Thoracic aorta (tissue), 2 donors: ENCODE measurements at regions not wholly inside any gene's neighbourhood (a gene's known extent, or its start where the extent isn't known, plus 50 kb on each side); places are given as distances from the start of the nearest gene placed in this dataset.
"Not testable (repeated sequence)": the region's sequence is repeated elsewhere in the genome, so short reads cannot be mapped to it uniquely, and the experiment has no call there.

Source experiments
- ATAC-seq: fragments of 150-250 bp; one replicate; pipeline ENCODE4 v1.8.0; 2017; ENCODE audit warnings: low read depth; ENCODE audit not compliant: insufficient number of reproducible peaks, low FRiP score
- DNase-seq: peaks from one replicate; pipeline ENCODE4 v3.0.0-alpha.2; 2020; ENCODE audit warnings: low spot score
- H3K27ac ChIP-seq, 2 donors: fragments of 200-600 bp; sonication (generic); 1 replicate in 1 of 2; 2 replicates in 1 of 2; pipeline ENCODE4 v1.5.1; 2016; ENCODE audit warnings: mild to moderate bottlenecking in 2 of 2, moderate library complexity in 2 of 2
- H3K27me3 ChIP-seq: fragments of 200-600 bp; sonication (generic); replicated peaks from 2 replicates; pipeline ENCODE4 v1.6.0; 2016; ENCODE audit warnings: mild to moderate bottlenecking; ENCODE audit not compliant: insufficient read depth
- H3K36me3 ChIP-seq: fragments of 200-600 bp; sonication (generic); one replicate; pipeline ENCODE4 v1.5.1; 2016
- H3K4me1 ChIP-seq, 2 donors: fragments of 200-600 bp; sonication (generic); 1 replicate in 1 of 2; 2 replicates in 1 of 2; pipeline versions ENCODE4 v1.5.1 to v1.6.0; 2016; ENCODE audit warnings: low read depth in 2 of 2, mild to moderate bottlenecking in 1 of 2; ENCODE audit not compliant: control insufficient read depth in 1 of 2
- H3K4me3 ChIP-seq: fragments of 200-600 bp; sonication (generic); 2 replicates; pipeline ENCODE4 v1.5.1; 2016; ENCODE audit warnings: mild to moderate bottlenecking
- H3K9me3 ChIP-seq: fragments of 200-600 bp; sonication (generic); 2 replicates; pipeline ENCODE4 v1.5.1; 2016
- TF ChIP-seq, protein P1 (sequence below): fragments of 200-600 bp; sonication (generic); IDR thresholded peaks from one replicate; pipeline ENCODE4 v1.5.1; 2019; ENCODE audit warnings: antibody characterized with exemption

DNA sequence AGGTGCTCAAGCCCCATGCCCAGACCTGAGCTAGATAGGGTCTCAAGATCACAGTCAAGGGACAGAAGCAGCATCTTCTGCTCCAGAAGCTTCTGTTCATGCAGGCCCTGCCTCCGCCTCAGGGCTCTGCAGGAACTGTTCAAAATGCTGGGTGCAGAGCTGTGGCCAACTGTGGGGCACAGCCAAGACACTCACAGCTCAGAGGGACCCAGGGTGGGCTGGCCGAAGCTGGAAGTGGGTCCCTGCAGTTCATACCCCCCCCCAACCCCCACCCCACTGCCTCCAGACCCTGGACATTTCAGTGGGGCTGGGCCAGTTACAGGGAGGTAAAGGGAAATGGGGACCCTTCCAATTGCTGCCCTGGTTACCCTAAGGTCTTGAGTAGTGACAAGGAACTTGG, 129.0 kb downstream of the CRYBB2 start:
- TF ChIP-seq, protein P1, sequence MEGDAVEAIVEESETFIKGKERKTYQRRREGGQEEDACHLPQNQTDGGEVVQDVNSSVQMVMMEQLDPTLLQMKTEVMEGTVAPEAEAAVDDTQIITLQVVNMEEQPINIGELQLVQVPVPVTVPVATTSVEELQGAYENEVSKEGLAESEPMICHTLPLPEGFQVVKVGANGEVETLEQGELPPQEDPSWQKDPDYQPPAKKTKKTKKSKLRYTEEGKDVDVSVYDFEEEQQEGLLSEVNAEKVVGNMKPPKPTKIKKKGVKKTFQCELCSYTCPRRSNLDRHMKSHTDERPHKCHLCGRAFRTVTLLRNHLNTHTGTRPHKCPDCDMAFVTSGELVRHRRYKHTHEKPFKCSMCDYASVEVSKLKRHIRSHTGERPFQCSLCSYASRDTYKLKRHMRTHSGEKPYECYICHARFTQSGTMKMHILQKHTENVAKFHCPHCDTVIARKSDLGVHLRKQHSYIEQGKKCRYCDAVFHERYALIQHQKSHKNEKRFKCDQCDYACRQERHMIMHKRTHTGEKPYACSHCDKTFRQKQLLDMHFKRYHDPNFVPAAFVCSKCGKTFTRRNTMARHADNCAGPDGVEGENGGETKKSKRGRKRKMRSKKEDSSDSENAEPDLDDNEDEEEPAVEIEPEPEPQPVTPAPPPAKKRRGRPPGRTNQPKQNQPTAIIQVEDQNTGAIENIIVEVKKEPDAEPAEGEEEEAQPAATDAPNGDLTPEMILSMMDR: no peak
- H3K27ac ChIP-seq: no peak overlapping the region
- ATAC-seq (no peak), DNase-seq (no peak)
- H3K27me3 ChIP-seq: no peaks in the 10 kb centered on the region
- H3K4me1 ChIP-seq: no peaks in the 10 kb centered on the region
- no peaks in the 10 kb centered on the region for H3K9me3 ChIP-seq
- H3K36me3 ChIP-seq: peaks cover 7% of the 10 kb centered on the region
- no peak overlapping the region for H3K4me3 ChIP-seq

DNA sequence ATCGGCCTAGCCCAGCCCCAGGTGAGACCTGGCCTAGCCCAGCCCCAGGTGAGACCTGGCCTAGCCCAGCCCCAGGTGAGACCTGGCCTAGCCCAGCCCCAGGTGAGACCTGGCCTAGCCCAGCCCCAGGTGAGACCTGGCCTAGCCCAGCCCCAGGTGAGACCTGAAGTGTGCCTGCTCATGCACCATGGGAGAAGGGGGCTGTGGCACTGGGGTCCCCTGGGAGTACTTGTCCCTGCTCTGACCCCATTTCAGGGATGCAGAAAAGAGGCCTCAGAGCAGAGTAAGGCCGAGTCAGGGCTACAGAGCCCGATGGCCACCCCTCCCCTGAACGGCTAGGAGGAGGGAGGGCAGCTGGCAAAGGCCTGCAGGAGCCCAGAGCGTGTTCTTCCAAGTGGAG, 129.6 kb downstream of the CRYBB2 start:
- H3K27me3 ChIP-seq, H3K27ac ChIP-seq, H3K36me3 ChIP-seq, DNase-seq, ATAC-seq, H3K4me1 ChIP-seq, H3K9me3 ChIP-seq, H3K4me3 ChIP-seq: not testable (repeated sequence)

- DNase-seq (no peak), ATAC-seq (no peak)
- TF ChIP-seq, protein P1: no peak
- Histone ChIP-seq H3K4me1 (no peaks in the 10 kb centered on the region), H3K27ac (no peak overlapping the region), H3K4me3 (no peak overlapping the region), H3K36me3 (peaks cover 7% of the 10 kb centered on the region), H3K27me3 (no peaks in the 10 kb centered on the region), H3K9me3 (no peaks in the 10 kb centered on the region)
Observed at GRCh38 chr22:25350551-25350971, 131.1 kb downstream of the CRYBB2 start.

DNA sequence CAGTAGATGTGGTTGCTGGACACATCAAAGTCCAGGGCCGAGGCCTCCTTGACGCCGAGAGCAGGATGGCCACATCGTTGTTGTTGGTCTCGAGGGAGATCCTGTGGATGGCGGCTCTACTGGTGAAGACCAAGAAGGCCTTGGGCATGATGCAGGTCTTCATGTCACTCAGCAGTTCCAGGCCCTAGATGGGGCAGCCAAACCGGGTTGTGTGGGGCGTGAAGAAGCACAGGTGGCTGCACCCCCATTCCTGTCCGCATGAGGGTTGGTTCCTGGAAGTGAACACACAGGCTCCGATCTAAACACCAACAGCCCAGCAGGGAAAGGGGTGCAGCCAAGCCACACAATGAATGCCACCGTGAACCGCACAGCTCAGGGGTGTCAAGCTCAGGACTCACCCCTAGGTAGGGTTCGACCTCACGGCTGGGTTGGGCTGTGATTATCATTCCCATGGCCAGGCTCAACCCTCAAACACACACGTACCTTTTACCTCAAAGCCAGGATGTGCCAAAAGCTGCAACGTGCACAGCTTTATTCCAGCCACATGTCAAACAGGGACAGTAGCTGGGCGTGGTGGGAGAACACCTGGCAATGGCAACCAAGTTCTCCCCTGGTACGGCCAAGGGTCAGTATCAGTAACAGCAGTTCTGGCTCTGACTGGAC, 132.3 kb downstream of the CRYBB2 start:
- H3K27me3 ChIP-seq: no peaks in the 10 kb centered on the region
- DNase-seq (no peak), ATAC-seq (no peak)
- no peaks in the 10 kb centered on the region for H3K4me1 ChIP-seq
- peaks cover 7% of the 10 kb centered on the region for H3K36me3 ChIP-seq
- TF ChIP-seq, protein P1: no peak
- no peaks in the 10 kb centered on the region for H3K9me3 ChIP-seq
- H3K27ac ChIP-seq: no peak overlapping the region
- H3K4me3 ChIP-seq: no peak overlapping the region

DNA sequence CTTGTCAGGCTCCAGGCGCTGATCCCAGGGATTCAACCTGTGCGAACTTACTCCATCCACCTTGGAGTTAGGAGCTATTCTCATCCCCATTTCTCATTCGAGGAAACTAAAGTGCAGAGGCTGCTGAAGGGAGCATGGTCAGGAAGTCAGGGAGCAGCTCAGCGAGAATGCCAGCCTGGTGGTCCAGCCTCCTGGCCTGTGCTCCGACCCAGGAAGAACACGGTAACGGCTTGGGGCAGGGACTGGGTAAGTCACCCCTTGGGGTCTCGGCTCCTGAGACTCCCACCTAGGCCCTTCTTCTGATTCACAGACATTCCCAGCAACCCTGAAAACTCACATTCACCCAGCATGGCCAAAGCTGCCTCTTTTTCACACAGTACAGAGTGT, 132.8 kb downstream of the CRYBB2 start:
- ATAC-seq: no peak
- Histone ChIP-seq H3K4me1 (no peaks in the 10 kb centered on the region), H3K36me3 (peaks cover 9% of the 10 kb centered on the region), H3K27ac (no peak overlapping the region), H3K9me3 (no peaks in the 10 kb centered on the region), H3K4me3 (no peak overlapping the region), H3K27me3 (no peaks in the 10 kb centered on the region)
- TF ChIP-seq, protein P1: no peak
- no peak for DNase-seq
